GM18868 (cell line): ENCODE measurements at regions not wholly inside any gene's neighbourhood (a gene's known extent, or its start where the extent isn't known, plus 50 kb on each side); places are given as distances from the start of the nearest gene placed in this dataset.
A peak's percentile ranks its signal among the peaks of the same experiment; 100 is the strongest.
"Not testable (repeated sequence)": the region's sequence is repeated elsewhere in the genome, so short reads cannot be mapped to it uniquely, and the experiment has no call there.

Experiments
- ATAC-seq: cut with Tn5 transposase; IDR thresholded peaks from one replicate; pipeline ENCODE4 v1.9.1; 2021; ENCODE audit warnings: mild to moderate bottlenecking, moderate library complexity; ENCODE audit not compliant: unreplicated experiment

GRCh38 chr4:183044924-183045640 lies 54.0 kb upstream of the WWC2 start:
- ATAC-seq = not testable (repeated sequence)

GRCh38 chr4:183038436-183038835 lies 60.6 kb upstream of the WWC2 start:
- no peak for ATAC-seq

- ATAC-seq = no peak
Measured at GRCh38 chr4:183035726-183036415, 63.2 kb upstream of the WWC2 start.

GRCh38 chr4:183035256-183035655 lies 63.8 kb upstream of the WWC2 start:
- ATAC-seq = no peak

GRCh38 chr4:183030823-183031222 lies 68.2 kb upstream of the WWC2 start:
- ATAC-seq = no peak

- ATAC-seq = no peak
Measured at GRCh38 chr4:183030309-183030708, 68.7 kb upstream of the WWC2 start.

- no peak for ATAC-seq
Measured at GRCh38 chr4:183029365-183029764, 69.7 kb upstream of the WWC2 start.

- ATAC-seq = no peak
Measured at GRCh38 chr4:183026701-183027100, 72.4 kb upstream of the WWC2 start.

- ATAC-seq = no peak
Measured at GRCh38 chr4:183022617-183023016, 76.4 kb upstream of the WWC2 start.

GRCh38 chr4:183017962-183018361 lies 81.1 kb upstream of the WWC2 start:
- ATAC-seq = no peak

- ATAC-seq = no peak
Measured at GRCh38 chr4:183014361-183015084, 84.5 kb upstream of the WWC2 start.

GRCh38 chr4:183013730-183014002 lies 85.4 kb upstream of the WWC2 start:
- ATAC-seq = no peak

- ATAC-seq = no peak
Measured at GRCh38 chr4:183012879-183013729, 86.0 kb upstream of the WWC2 start.

- ATAC-seq = no peak
Measured at GRCh38 chr4:183011213-183011907, 87.7 kb upstream of the WWC2 start.

GRCh38 chr4:183008492-183008891 lies 90.6 kb upstream of the WWC2 start:
- ATAC-seq = no peak

GRCh38 chr4:183004370-183004769 lies 87.2 kb upstream of the DCTD start:
- not testable (repeated sequence) for ATAC-seq

GRCh38 chr4:182994171-182994570 lies 77.0 kb upstream of the DCTD start:
- ATAC-seq = no peak

GRCh38 chr4:182978152-182978827 lies 61.1 kb upstream of the DCTD start:
- peak; percentile 77 for ATAC-seq

GRCh38 chr4:182975806-182976205 lies 58.6 kb upstream of the DCTD start:
- peak; percentile 85 for ATAC-seq

GRCh38 chr4:182973941-182974340 lies 56.8 kb upstream of the DCTD start:
- no peak for ATAC-seq
